DND-41 (cell line): ENCODE measurements at regions not wholly inside any gene's neighbourhood (a gene's known extent, or its start where the extent isn't known, plus 50 kb on each side); places are given as distances from the start of the nearest gene placed in this dataset.

ENCODE experiments used
- ATAC-seq: fragments of 200-7000 bp; cut with Tn5 transposase; 3 replicates; pipeline ENCODE4 v1.9.1; 2021; ENCODE audit warnings: low read depth; ENCODE audit not compliant: insufficient read depth
- DNase-seq: peaks from one replicate; pipeline ENCODE4 v3.0.0-alpha.2; 2020
- H2AFZ ChIP-seq: 2 replicates; pipeline ENCODE4 v1.6.0; 2012; ENCODE audit warnings: low read depth, low read length
- H3K27ac ChIP-seq: 2 replicates; pipeline ENCODE4 v1.5.1; 2012; ENCODE audit warnings: low read length, inconsistent platforms
- H3K27me3 ChIP-seq: fragments of 200-600 bp; sonication (generic); 2 replicates; pipeline ENCODE4 v1.6.0; 2012; ENCODE audit warnings: low read length, mild to moderate bottlenecking, inconsistent platforms; ENCODE audit not compliant: insufficient read depth, poor library complexity
- H3K36me3 ChIP-seq: 2 replicates; pipeline ENCODE4 v1.5.1; 2012; ENCODE audit warnings: low read length, inconsistent platforms; ENCODE audit not compliant: insufficient read depth
- H3K4me1 ChIP-seq: 2 replicates; pipeline ENCODE4 v1.5.1; 2012; ENCODE audit warnings: mild to moderate bottlenecking, low read length; ENCODE audit not compliant: insufficient read depth
- H3K4me2 ChIP-seq: 2 replicates; pipeline ENCODE4 v1.6.0; 2012; ENCODE audit warnings: mild to moderate bottlenecking, moderate library complexity, low read length, inconsistent platforms; ENCODE audit not compliant: insufficient read depth
- H3K4me3 ChIP-seq, 2 experiments: fragments of 200-600 bp in 1 of 2; shearing (Covaris generic) in 1 of 2; 2 replicates each; pipeline ENCODE4 v1.5.1; 2012 to 2016; ENCODE audit warnings: inconsistent platforms in 2 of 2, low read length in 2 of 2, mild to moderate bottlenecking in 2 of 2, low read depth in 1 of 2, moderate library complexity in 1 of 2
- H3K79me2 ChIP-seq: 2 replicates; pipeline ENCODE4 v1.6.0; 2012; ENCODE audit warnings: low read length, inconsistent platforms; ENCODE audit not compliant: insufficient read depth
- H3K9ac ChIP-seq: 2 replicates; pipeline ENCODE4 v1.6.0; 2012; ENCODE audit warnings: low read depth, mild to moderate bottlenecking, inconsistent platforms, low read length, moderate library complexity
- H3K9me3 ChIP-seq: 2 replicates; pipeline ENCODE4 v1.5.1; 2012; ENCODE audit warnings: low read length, moderate library complexity, mild to moderate bottlenecking, inconsistent platforms; ENCODE audit not compliant: insufficient read depth, severe bottlenecking
- H4K20me1 ChIP-seq: 2 replicates; pipeline ENCODE4 v1.6.0; 2012; ENCODE audit warnings: low read length; ENCODE audit not compliant: insufficient read depth
- EZH2 ChIP-seq: IDR thresholded peaks from 3 replicates; pipeline ENCODE4 v1.6.1; 2012; ENCODE audit warnings: borderline replicate concordance, low read depth, mild to moderate bottlenecking, moderate library complexity, low read length, inconsistent platforms; ENCODE audit not compliant: severe bottlenecking
- TF ChIP-seq, protein P1 (sequence below): IDR thresholded peaks from 2 replicates; pipeline ENCODE4 v1.5.1; 2012; ENCODE audit warnings: borderline replicate concordance, low read length, moderate library complexity, mild to moderate bottlenecking; ENCODE audit not compliant: poor library complexity, severe bottlenecking; ENCODE audit errors: extremely low read depth

DNA sequence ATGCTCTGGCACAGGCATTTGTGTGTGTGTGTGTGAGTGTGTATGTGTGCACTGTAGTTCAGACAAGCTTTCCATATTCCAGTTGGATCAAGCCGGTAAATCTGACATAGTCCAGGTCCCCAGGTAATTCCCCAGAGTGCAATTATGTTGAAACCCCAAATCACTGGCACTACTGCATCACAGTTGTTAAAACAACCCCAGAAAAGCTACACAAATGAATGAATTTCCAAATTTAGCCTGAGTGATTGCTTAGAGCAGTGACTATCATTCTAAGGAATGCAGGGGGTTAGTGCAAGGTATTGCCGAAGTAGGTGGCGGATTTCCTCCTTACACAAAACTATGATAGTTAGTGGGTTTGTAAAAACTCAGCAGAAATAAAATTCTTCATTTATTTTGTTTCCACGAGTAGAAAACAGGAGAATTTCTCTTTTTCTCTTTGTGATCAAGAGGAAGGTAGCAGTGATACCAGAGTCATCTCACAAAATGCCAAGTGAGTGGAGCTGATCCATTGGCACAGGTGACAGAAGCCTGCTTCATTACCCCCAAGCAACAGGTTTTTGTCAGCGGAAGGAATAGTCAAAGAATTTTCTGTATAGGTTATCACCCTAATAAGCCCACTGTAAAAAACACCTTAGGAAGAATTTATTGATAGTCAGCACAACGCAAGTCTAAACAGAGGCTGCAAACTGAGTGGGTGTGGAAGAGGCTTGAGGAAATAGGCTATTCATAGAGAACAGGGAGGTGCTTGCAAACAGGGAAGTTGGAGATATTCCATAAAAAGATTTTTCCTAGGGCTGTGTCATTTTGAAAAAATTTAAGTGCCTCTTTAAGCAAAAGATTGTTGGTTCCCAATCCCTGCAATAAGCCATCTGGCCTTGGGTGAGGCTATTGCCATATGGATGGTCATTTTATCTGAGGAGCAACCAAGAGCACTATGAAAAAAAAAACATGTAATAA, 385.1 kb downstream of the CHSY3 start:
- Histone ChIP-seq H3K9me3 (no peaks in the 10 kb centered on the region), H4K20me1 (no peaks in the 10 kb centered on the region), H3K27me3 (no peaks in the 10 kb centered on the region), H3K4me3 (no peak overlapping the region), H3K4me1 (no peaks in the 10 kb centered on the region), H2AFZ (no peak overlapping the region), H3K36me3 (no peaks in the 10 kb centered on the region), H3K79me2 (no peaks in the 10 kb centered on the region), H3K9ac (no peak overlapping the region), H3K4me2 (no peak overlapping the region), H3K27ac (no peak overlapping the region)
- no peak for DNase-seq
- TF ChIP-seq, protein P1, sequence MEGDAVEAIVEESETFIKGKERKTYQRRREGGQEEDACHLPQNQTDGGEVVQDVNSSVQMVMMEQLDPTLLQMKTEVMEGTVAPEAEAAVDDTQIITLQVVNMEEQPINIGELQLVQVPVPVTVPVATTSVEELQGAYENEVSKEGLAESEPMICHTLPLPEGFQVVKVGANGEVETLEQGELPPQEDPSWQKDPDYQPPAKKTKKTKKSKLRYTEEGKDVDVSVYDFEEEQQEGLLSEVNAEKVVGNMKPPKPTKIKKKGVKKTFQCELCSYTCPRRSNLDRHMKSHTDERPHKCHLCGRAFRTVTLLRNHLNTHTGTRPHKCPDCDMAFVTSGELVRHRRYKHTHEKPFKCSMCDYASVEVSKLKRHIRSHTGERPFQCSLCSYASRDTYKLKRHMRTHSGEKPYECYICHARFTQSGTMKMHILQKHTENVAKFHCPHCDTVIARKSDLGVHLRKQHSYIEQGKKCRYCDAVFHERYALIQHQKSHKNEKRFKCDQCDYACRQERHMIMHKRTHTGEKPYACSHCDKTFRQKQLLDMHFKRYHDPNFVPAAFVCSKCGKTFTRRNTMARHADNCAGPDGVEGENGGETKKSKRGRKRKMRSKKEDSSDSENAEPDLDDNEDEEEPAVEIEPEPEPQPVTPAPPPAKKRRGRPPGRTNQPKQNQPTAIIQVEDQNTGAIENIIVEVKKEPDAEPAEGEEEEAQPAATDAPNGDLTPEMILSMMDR: no peak
- TF ChIP-seq EZH2: no peak
- ATAC-seq: no peak

GRCh38 chr5:130287438-130287837, 383.2 kb downstream of the CHSY3 start:
- no peak overlapping the region for H2AFZ ChIP-seq
- no peak overlapping the region for H3K9ac ChIP-seq
- no peak for DNase-seq
- H3K79me2 ChIP-seq: no peaks in the 10 kb centered on the region
- no peak overlapping the region for H3K4me2 ChIP-seq
- ATAC-seq: no peak
- no peaks in the 10 kb centered on the region for H3K9me3 ChIP-seq
- H3K4me1 ChIP-seq: no peaks in the 10 kb centered on the region
- H3K27me3 ChIP-seq: no peaks in the 10 kb centered on the region
- H4K20me1 ChIP-seq: no peaks in the 10 kb centered on the region
- no peak overlapping the region for H3K27ac ChIP-seq
- TF ChIP-seq, protein P1: no peak
- no peak for TF ChIP-seq EZH2
- no peak overlapping the region for H3K4me3 ChIP-seq
- H3K36me3 ChIP-seq: no peaks in the 10 kb centered on the region

DNA sequence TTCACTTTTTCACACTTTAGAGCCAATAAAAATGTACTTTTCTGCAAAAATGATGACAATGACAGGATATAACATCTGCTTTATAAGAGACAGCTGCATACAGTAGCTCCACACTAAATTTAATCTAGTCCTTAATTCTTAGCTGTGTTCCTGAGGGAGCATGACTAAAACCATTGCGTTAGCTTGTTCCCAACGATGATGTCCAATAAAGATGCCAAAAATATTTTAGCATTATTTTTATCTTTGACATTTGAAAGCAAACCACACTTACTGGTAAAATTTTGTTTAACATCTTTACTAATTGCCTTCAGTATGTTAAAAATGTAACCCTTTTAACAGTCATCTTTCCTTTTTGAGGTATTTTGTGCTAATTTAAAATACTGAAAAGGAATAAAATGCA, 382.7 kb downstream of the CHSY3 start:
- no peak for DNase-seq

More for the DNA sequence above, 382.7 kb downstream of the CHSY3 start:
- no peaks in the 10 kb centered on the region for H4K20me1 ChIP-seq
- ATAC-seq: no peak
- no peaks in the 10 kb centered on the region for H3K27me3 ChIP-seq
- no peak overlapping the region for H3K9ac ChIP-seq
- H3K9me3 ChIP-seq: no peaks in the 10 kb centered on the region
- H3K36me3 ChIP-seq: no peaks in the 10 kb centered on the region
- no peak overlapping the region for H3K4me2 ChIP-seq
- H3K79me2 ChIP-seq: no peaks in the 10 kb centered on the region
- H3K4me1 ChIP-seq: no peaks in the 10 kb centered on the region
- TF ChIP-seq, protein P1: no peak
- no peak for TF ChIP-seq EZH2
- H3K27ac ChIP-seq: no peak overlapping the region
- H3K4me3 ChIP-seq: no peak overlapping the region
- H2AFZ ChIP-seq: no peak overlapping the region
